ENCODE measurements at regions not wholly inside any gene's neighbourhood (a gene's known extent, or its start where the extent isn't known, plus 50 kb on each side); places are given as distances from the start of the nearest gene placed in this dataset.

DNA sequence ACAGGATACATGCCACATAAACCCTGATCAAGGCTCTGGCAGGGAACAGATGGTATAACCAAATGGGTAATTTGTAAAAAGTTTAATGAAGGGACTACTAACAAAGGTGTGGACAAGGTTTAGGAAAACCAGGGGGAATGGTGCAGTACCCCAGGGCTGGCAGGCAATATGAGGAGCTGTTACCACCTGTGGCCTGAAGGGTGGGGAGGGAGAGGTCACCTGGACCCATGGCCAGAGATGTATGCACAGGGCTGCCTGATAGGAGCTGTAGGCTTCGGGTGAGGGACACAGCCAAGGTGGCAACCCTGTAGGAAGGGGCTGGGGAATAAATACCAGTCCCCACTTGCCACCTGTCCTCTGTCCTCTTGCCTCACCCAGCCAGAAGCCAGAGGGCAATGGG lies 51.4 kb upstream of the ID3 start:
- Histone ChIP-seq H3K14ac (replicated peaks; ENCODE audit: low read depth, low read length) (no peak overlapping the region), H2BK20ac (ENCODE audit: low read depth, low read length) (no peak overlapping the region), H3K23ac (ENCODE audit: low read depth, low read length) (no peak overlapping the region), H3K9me1 (ENCODE audit: insufficient read depth, low read length) (no peaks in the 10 kb centered on the region), H3K18ac (ENCODE audit: low read depth, low read length) (no peak overlapping the region), H3K4me1 (ENCODE audit: control insufficient read depth, insufficient read depth, low read length) (no peaks in the 10 kb centered on the region), H3K56ac (ENCODE audit: extremely low read depth, insufficient read depth, low read length) (no peak overlapping the region), H3K4ac (ENCODE audit: low read depth, low read length) (no peak overlapping the region), H4K91ac (ENCODE audit: insufficient read depth, low read depth, low read length) (no peak overlapping the region), H3K27me3 (ENCODE audit: control insufficient read depth, insufficient read depth, low read length) (peaks cover 8% of the 10 kb centered on the region; the same call in 1 of the 2 replicates), H2AK9ac (replicated peaks; ENCODE audit: low read depth, low read length, poor library complexity) (no peak overlapping the region), H3K36me3 (ENCODE audit: control insufficient read depth, insufficient read depth, low read length) (no peaks in the 10 kb centered on the region), H2AFZ (replicated peaks; ENCODE audit: low read length, poor library complexity) (no peak overlapping the region), H4K20me1 (ENCODE audit: insufficient read depth, low read length) (no peaks in the 10 kb centered on the region), H2BK120ac (ENCODE audit: low read depth, low read length) (no peak overlapping the region), H3K9me3 (ENCODE audit: control insufficient read depth, insufficient read depth, low read length) (no peaks in the 10 kb centered on the region), H2AK5ac (ENCODE audit: low read depth, low read length) (no peak overlapping the region), H3K4me2 (ENCODE audit: low read depth, low read length) (no peak overlapping the region), H3K27ac (ENCODE audit: insufficient read depth, low read length) (no peak overlapping the region), H3K4me3 (ENCODE audit: insufficient read depth, low read depth, low read length) (no peak overlapping the region), H3K9ac (ENCODE audit: low read depth, low read length) (no peak overlapping the region), H4K8ac (ENCODE audit: low read depth in 2 of 2, low read length in 2 of 2) (no peak overlapping the region), H2BK15ac (ENCODE audit: low read depth, low read length) (no peak overlapping the region), H2BK5ac (ENCODE audit: low read depth, low read length, poor library complexity, severe bottlenecking) (no peak overlapping the region), H4K5ac (ENCODE audit: low read depth, low read length) (no peak overlapping the region), H3K79me1 (ENCODE audit: low read depth in 1 of 2, low read length in 2 of 2) (no peaks in the 10 kb centered on the region)
- in situ Hi-C loops (cut with MboI; ENCODE audit: low sequenced_read_pairs), result no loop called here
- no peak for ATAC-seq (ENCODE audit: low read depth)
- DNase-seq, result no peak
- ChIA-PET CTCF (no interaction called here), POLR2A (ENCODE audit: unreplicated experiment) (no interaction called here)
- intact Hi-C loops (cut with micrococcal nuclease), result no loop called here
- no TSS peak for BruUV-seq (replicated peaks)
- TF ChIP-seq RAD21 (IDR thresholded peaks at IDR 0.05; ENCODE audit: low read length), result no peak
- TF ChIP-seq MAZ (IDR thresholded peaks at IDR 0.05; ENCODE audit: borderline replicate concordance, low read depth, low read length), result no peak
- TF ChIP-seq, protein P1, sequence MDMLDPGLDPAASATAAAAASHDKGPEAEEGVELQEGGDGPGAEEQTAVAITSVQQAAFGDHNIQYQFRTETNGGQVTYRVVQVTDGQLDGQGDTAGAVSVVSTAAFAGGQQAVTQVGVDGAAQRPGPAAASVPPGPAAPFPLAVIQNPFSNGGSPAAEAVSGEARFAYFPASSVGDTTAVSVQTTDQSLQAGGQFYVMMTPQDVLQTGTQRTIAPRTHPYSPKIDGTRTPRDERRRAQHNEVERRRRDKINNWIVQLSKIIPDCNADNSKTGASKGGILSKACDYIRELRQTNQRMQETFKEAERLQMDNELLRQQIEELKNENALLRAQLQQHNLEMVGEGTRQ (IDR thresholded peaks at IDR 0.05; ENCODE audit: low read depth, low read length), result no peak
- TF ChIP-seq, protein P2, sequence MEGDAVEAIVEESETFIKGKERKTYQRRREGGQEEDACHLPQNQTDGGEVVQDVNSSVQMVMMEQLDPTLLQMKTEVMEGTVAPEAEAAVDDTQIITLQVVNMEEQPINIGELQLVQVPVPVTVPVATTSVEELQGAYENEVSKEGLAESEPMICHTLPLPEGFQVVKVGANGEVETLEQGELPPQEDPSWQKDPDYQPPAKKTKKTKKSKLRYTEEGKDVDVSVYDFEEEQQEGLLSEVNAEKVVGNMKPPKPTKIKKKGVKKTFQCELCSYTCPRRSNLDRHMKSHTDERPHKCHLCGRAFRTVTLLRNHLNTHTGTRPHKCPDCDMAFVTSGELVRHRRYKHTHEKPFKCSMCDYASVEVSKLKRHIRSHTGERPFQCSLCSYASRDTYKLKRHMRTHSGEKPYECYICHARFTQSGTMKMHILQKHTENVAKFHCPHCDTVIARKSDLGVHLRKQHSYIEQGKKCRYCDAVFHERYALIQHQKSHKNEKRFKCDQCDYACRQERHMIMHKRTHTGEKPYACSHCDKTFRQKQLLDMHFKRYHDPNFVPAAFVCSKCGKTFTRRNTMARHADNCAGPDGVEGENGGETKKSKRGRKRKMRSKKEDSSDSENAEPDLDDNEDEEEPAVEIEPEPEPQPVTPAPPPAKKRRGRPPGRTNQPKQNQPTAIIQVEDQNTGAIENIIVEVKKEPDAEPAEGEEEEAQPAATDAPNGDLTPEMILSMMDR (conservative IDR thresholded peaks at IDR 0.05; ENCODE audit: low read depth, low read length), result no peak
- TF ChIP-seq MAFK (IDR thresholded peaks at IDR 0.05; ENCODE audit: low read depth, low read length), result no peak
- TF ChIP-seq, protein P3, sequence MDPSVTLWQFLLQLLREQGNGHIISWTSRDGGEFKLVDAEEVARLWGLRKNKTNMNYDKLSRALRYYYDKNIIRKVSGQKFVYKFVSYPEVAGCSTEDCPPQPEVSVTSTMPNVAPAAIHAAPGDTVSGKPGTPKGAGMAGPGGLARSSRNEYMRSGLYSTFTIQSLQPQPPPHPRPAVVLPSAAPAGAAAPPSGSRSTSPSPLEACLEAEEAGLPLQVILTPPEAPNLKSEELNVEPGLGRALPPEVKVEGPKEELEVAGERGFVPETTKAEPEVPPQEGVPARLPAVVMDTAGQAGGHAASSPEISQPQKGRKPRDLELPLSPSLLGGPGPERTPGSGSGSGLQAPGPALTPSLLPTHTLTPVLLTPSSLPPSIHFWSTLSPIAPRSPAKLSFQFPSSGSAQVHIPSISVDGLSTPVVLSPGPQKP (IDR thresholded peaks at IDR 0.05; ENCODE audit: borderline replicate concordance, low read depth, low read length), result no peak
- TF ChIP-seq CHD1 (IDR thresholded peaks at IDR 0.05; ENCODE audit: low read depth, low read length), result no peak
- no peak for TF ChIP-seq POLR2A (IDR thresholded peaks at IDR 0.05; ENCODE audit: low read depth, low read length)
- TF ChIP-seq RFX5 (IDR thresholded peaks at IDR 0.05; ENCODE audit: low read depth, low read length), result no peak
- TF ChIP-seq SMC3 (IDR thresholded peaks at IDR 0.05; ENCODE audit: low read depth, low read length), result no peak
- no peak for TF ChIP-seq MXI1 (IDR thresholded peaks at IDR 0.05; ENCODE audit: borderline replicate concordance, low read depth, low read length)
- TF ChIP-seq CEBPB (IDR thresholded peaks at IDR 0.05; ENCODE audit: low read depth, low read length), result no peak
- TF ChIP-seq FOS (IDR thresholded peaks at IDR 0.05; ENCODE audit: low read depth, low read length), result no peak
- TF ChIP-seq RCOR1 (IDR thresholded peaks at IDR 0.05; ENCODE audit: insufficient replicate concordance, low read length), result no peak
- TF ChIP-seq NFE2L2 (IDR thresholded peaks at IDR 0.05; ENCODE audit: low read depth, low read length), result no peak
- no peak for TF ChIP-seq BHLHE40 (IDR thresholded peaks at IDR 0.05; ENCODE audit: low read depth, low read length)
- dilution Hi-C loops (cut with HindIII; ENCODE audit: low sequenced_read_pairs, unreplicated experiment), result no loop called here
- WGBS, 2 experiments (ENCODE audit: extremely low coverage in 2 of 2, insufficient read length in 1 of 2), result no CpG with 5 or more reads among the region's 1 CpG
